Mammary epithelial cell (primary cell): ENCODE measurements at regions not wholly inside any gene's neighbourhood (a gene's known extent, or its start where the extent isn't known, plus 50 kb on each side); places are given as distances from the start of the nearest gene placed in this dataset.

Experiments
- CTCF ChIP-seq, 2 donors: IDR thresholded peaks in 1 of 2; conservative IDR thresholded peaks in 1 of 2; 2 replicates each; pipeline ENCODE4 v1.5.1; 2011 to 2012; ENCODE audit warnings: inconsistent platforms in 2 of 2, low read length in 2 of 2, mild to moderate bottlenecking in 2 of 2, control low read depth in 1 of 2, low read depth in 1 of 2; ENCODE audit not compliant: insufficient read depth in 1 of 2; ENCODE audit errors: extremely low read depth in 1 of 2
- EZH2 ChIP-seq: IDR thresholded peaks from 2 replicates; pipeline ENCODE4 v1.6.1; 2012; ENCODE audit warnings: low read length, inconsistent platforms, borderline replicate concordance

GRCh38 chr2:8607606-8608005, 74.2 kb upstream of the ID2 start:
- TF ChIP-seq CTCF (conservative IDR thresholded peaks at IDR 0.05 in 1 of 2, IDR thresholded peaks at IDR 0.05 in 1 of 2; ENCODE audit: extremely low read depth in 1 of 2, insufficient read depth in 1 of 2, low read depth in 1 of 2, low read length in 2 of 2) (no peak), EZH2 (no peak)
